Peyer's patch (tissue), 4 donors: ENCODE measurements at regions not wholly inside any gene's neighbourhood (a gene's known extent, or its start where the extent isn't known, plus 50 kb on each side); places are given as distances from the start of the nearest gene placed in this dataset.

Experiments used
- DNase-seq, 3 donors: peaks; one replicate each; pipeline ENCODE4 v3.0.0-alpha.2; 2017 to 2019
- H3K27ac ChIP-seq, 4 donors: fragments of 200-600 bp; sonication (generic); one replicate each; pipeline ENCODE4 v1.5.1; 2016 to 2019
- H3K27me3 ChIP-seq, 2 donors: fragments of 200-600 bp; sonication (generic); one replicate each; pipeline ENCODE4 v1.5.1; 2019
- H3K36me3 ChIP-seq, 3 donors: fragments of 200-600 bp; sonication (generic); one replicate each; pipeline ENCODE4 v1.5.1; 2016 to 2019
- H3K4me1 ChIP-seq, 4 donors: fragments of 200-600 bp; sonication (generic); one replicate each; pipeline ENCODE4 v1.5.1; 2016 to 2019
- H3K4me3 ChIP-seq, 4 donors: fragments of 200-600 bp; sonication (generic); 1 replicate in 3 of 4; 2 replicates in 1 of 4; pipeline ENCODE4 v1.5.1; 2016 to 2019; ENCODE audit warnings: mild to moderate bottlenecking in 1 of 4
- H3K9me3 ChIP-seq, 4 donors: fragments of 200-600 bp; sonication (generic); one replicate each; pipeline ENCODE4 v1.5.1; 2016 to 2019; ENCODE audit warnings: mild to moderate bottlenecking in 1 of 4
- CTCF ChIP-seq, 6 experiments: fragments of 450-650 bp in 4 of 6; fragments of 200-600 bp in 2 of 6; sonication (generic) in 1 of 6; IDR thresholded peaks; one replicate each; pipeline ENCODE4 v1.5.1; 2017 to 2019; ENCODE audit warnings: antibody characterized with exemption in 6 of 6, mild to moderate bottlenecking in 3 of 6, moderate library complexity in 1 of 6
- POLR2A ChIP-seq, 2 donors: fragments of 450-650 bp; IDR thresholded peaks; one replicate each; pipeline ENCODE4 v1.5.1; 2017; ENCODE audit warnings: antibody characterized with exemption in 2 of 2, mild to moderate bottlenecking in 2 of 2, moderate library complexity in 2 of 2

DNA sequence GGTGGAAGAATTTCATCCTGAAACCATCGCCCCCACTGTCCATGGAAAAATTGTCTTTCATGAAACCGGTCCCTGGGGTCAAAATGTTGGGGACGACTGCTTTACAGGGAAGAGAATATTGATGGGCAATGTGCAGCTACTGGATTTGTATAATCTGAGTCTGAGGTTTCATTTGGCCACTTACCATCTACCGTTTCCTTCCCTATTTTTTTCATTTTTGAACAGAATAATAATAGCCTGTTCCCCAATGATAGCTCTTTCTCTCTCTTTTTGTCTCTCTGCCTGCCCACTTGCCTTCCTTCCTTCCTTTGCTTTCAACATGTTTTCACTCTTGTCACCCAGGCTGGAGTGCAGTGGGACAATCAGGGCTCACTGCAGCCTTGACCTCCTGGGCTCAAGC is 78.3 kb upstream of the TLK1 start:
- H3K4me3 ChIP-seq: no peak overlapping the region
- no peak for DNase-seq
- no peaks in the 10 kb centered on the region for H3K9me3 ChIP-seq
- H3K36me3 ChIP-seq: no peaks in the 10 kb centered on the region
- no peaks in the 10 kb centered on the region for H3K27me3 ChIP-seq
- H3K27ac ChIP-seq: no peak overlapping the region
- no peak for TF ChIP-seq POLR2A (IDR thresholded peaks at IDR 0.05)
- TF ChIP-seq CTCF (IDR thresholded peaks at IDR 0.05): no peak
- H3K4me1 ChIP-seq: no peaks in the 10 kb centered on the region

GRCh38 chr2:171237751-171238505 is 77.2 kb upstream of the TLK1 start:
- Histone ChIP-seq H3K9me3 (no peaks in the 10 kb centered on the region), H3K4me1 (no peaks in the 10 kb centered on the region), H3K27me3 (no peaks in the 10 kb centered on the region), H3K36me3 (no peaks in the 10 kb centered on the region), H3K4me3 (no peak overlapping the region), H3K27ac (no peak overlapping the region)
- no peak for DNase-seq
- TF ChIP-seq POLR2A (IDR thresholded peaks at IDR 0.05) (no peak), CTCF (IDR thresholded peaks at IDR 0.05) (no peak)

DNA sequence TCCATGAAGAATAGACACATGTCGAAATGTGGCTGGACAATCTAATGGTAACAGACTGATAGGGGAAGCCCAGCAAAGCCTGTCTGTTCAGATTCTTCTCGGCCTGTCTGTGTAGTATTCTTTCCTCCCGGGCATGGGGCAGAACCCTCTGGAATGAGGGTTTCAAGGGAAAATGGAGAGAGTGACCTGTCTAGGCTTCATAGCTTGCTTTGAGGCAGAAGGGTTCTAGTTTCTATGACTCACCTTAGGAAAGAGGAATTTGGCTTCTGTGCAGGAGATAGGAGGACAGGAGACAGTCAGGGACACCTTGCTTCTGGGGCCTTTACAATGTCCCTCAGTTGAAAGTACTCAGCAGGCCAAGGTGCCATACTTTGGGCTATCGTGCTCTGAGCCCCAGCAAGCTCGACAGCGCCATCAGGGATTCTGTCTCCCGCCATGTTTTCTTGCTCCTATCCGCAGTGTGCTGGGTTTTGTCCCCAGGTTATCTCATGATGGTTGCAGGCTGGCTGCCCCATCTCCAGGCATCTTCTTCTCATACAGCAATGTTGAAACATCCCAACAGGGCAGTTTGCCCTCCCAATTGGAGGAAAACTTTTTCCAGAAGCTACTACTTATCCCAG is 74.7 kb upstream of the TLK1 start:
- Histone ChIP-seq H3K27ac (no peak overlapping the region), H3K9me3 (no peaks in the 10 kb centered on the region), H3K27me3 (no peaks in the 10 kb centered on the region), H3K4me3 (no peak overlapping the region), H3K4me1 (no peaks in the 10 kb centered on the region), H3K36me3 (no peaks in the 10 kb centered on the region)
- DNase-seq: no peak
- no peak for TF ChIP-seq CTCF (IDR thresholded peaks at IDR 0.05)
- TF ChIP-seq POLR2A (IDR thresholded peaks at IDR 0.05): no peak

DNA sequence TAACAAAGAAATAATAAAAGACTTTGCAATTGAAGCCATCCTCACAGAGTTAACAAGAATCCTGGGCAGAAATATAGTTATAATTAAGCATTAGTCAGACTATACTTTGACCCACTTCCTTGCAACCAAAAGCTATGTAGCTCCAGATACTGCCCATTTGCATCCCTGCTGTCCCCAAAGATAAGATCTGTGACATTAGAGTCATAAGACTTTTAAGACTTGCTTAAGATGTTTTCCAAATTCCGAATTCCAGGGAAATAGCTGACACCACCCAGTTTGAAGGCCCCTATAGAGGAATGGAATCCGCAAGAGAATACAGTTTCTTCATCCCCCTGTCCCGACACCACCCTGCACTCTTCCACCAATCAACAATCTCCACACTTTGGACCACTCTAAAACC is 69.5 kb upstream of the TLK1 start:
- Histone ChIP-seq H3K36me3 (no peaks in the 10 kb centered on the region), H3K27me3 (no peaks in the 10 kb centered on the region), H3K4me1 (no peaks in the 10 kb centered on the region), H3K4me3 (no peak overlapping the region), H3K9me3 (no peaks in the 10 kb centered on the region), H3K27ac (no peak overlapping the region)
- DNase-seq: no peak
- TF ChIP-seq POLR2A (IDR thresholded peaks at IDR 0.05) (no peak), CTCF (IDR thresholded peaks at IDR 0.05) (no peak)

GRCh38 chr2:171228826-171229225 is 68.1 kb upstream of the TLK1 start:
- Histone ChIP-seq H3K4me1 (no peaks in the 10 kb centered on the region), H3K36me3 (no peaks in the 10 kb centered on the region), H3K27ac (no peak overlapping the region), H3K27me3 (no peaks in the 10 kb centered on the region), H3K9me3 (no peaks in the 10 kb centered on the region), H3K4me3 (no peak overlapping the region)
- TF ChIP-seq POLR2A (IDR thresholded peaks at IDR 0.05): no peak
- no peak for TF ChIP-seq CTCF (IDR thresholded peaks at IDR 0.05)
- DNase-seq: no peak
